Breast epithelium (tissue), 3 donors: ENCODE measurements at regions not wholly inside any gene's neighbourhood (a gene's known extent, or its start where the extent isn't known, plus 50 kb on each side); places are given as distances from the start of the nearest gene placed in this dataset.
"Not testable (repeated sequence)": the region's sequence is repeated elsewhere in the genome, so short reads cannot be mapped to it uniquely, and the experiment has no call there.

Source experiments
- POLR2A ChIP-seq: fragments of 450-650 bp; IDR thresholded peaks from one replicate; pipeline ENCODE4 v1.6.1; 2016; ENCODE audit warnings: antibody characterized with exemption, mild to moderate bottlenecking, moderate library complexity
- POLR2AphosphoS5 ChIP-seq, 3 donors: sonication (generic); formaldehyde crosslinking; IDR thresholded peaks; one replicate each; pipeline ENCODE4 v1.6.1; 2017; ENCODE audit warnings: antibody characterized with exemption in 3 of 3
- TF ChIP-seq, protein P1 (sequence below), 3 donors: fragments of 450-650 bp; IDR thresholded peaks; one replicate each; pipeline ENCODE4 v1.5.1; 2016 to 2017; ENCODE audit warnings: antibody characterized with exemption in 3 of 3, mild to moderate bottlenecking in 3 of 3, moderate library complexity in 3 of 3

DNA sequence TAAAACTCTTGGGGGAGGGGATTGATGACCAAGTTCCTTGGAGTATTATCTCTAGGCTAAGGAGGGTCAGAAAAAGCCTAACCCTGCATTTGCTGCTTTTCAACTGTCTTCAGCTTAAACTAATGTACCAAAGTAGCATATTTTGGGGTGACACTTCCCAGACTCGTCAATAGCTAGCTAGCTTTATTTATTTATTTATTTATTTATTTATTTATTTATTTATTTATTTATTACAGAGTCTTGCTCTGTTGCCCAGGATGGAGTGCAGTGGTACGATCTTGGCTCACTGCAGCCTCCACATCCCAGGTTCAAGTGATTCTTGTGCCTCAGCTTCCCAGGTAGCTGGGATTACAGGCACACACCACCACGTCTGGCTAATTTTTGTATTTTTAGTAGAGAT, 257.1 kb downstream of the S1PR1 start:
- TF ChIP-seq, protein P1, sequence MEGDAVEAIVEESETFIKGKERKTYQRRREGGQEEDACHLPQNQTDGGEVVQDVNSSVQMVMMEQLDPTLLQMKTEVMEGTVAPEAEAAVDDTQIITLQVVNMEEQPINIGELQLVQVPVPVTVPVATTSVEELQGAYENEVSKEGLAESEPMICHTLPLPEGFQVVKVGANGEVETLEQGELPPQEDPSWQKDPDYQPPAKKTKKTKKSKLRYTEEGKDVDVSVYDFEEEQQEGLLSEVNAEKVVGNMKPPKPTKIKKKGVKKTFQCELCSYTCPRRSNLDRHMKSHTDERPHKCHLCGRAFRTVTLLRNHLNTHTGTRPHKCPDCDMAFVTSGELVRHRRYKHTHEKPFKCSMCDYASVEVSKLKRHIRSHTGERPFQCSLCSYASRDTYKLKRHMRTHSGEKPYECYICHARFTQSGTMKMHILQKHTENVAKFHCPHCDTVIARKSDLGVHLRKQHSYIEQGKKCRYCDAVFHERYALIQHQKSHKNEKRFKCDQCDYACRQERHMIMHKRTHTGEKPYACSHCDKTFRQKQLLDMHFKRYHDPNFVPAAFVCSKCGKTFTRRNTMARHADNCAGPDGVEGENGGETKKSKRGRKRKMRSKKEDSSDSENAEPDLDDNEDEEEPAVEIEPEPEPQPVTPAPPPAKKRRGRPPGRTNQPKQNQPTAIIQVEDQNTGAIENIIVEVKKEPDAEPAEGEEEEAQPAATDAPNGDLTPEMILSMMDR (IDR thresholded peaks at IDR 0.05): not testable (repeated sequence)
- TF ChIP-seq POLR2A; POLR2AphosphoS5 (IDR thresholded peaks at IDR 0.05): not testable (repeated sequence)
